Brain microvascular endothelial cell (primary cell): ENCODE measurements at regions not wholly inside any gene's neighbourhood (a gene's known extent, or its start where the extent isn't known, plus 50 kb on each side); places are given as distances from the start of the nearest gene placed in this dataset.
"Not testable (repeated sequence)": the region's sequence is repeated elsewhere in the genome, so short reads cannot be mapped to it uniquely, and the experiment has no call there.

Source experiments
- DNase-seq: peaks from one replicate; pipeline ENCODE4 v3.0.0-alpha.2; 2020
- H3K27ac ChIP-seq: fragments of 250-450 bp; sonication (Bioruptor Pico); 2 replicates; pipeline ENCODE4 v1.5.1; 2020; ENCODE audit warnings: mild to moderate bottlenecking, moderate library complexity
- H3K27me3 ChIP-seq: fragments of 250-450 bp; sonication (Bioruptor Pico); replicated peaks from 2 replicates; pipeline ENCODE4 v1.5.1; 2020; ENCODE audit warnings: mild to moderate bottlenecking
- H3K36me3 ChIP-seq: fragments of 250-450 bp; sonication (Bioruptor Pico); replicated peaks from 2 replicates; pipeline ENCODE4 v1.5.1; 2020; ENCODE audit warnings: mild to moderate bottlenecking
- H3K4me3 ChIP-seq: 2 replicates; pipeline ENCODE4 v1.5.1; 2011; ENCODE audit warnings: low read depth, mild to moderate bottlenecking, control low read depth, low read length, moderate library complexity
- CTCF ChIP-seq: IDR thresholded peaks from 2 replicates; pipeline ENCODE4 v1.5.1; 2011; ENCODE audit warnings: low read depth, mild to moderate bottlenecking, moderate library complexity, low read length, control low read depth, inconsistent platforms; ENCODE audit errors: missing control alignments
- in situ Hi-C: cut with HindIII; loops from 2 replicates; pipeline ENCODE4 v1.10.0; 2017; ENCODE audit warnings: low sequenced_read_pairs, low pct_ligation_motif_present

- in situ Hi-C loops = no loop called here
- Histone ChIP-seq H3K36me3 (no peaks in the 10 kb centered on the region), H3K4me3 (no peak overlapping the region), H3K27me3 (no peaks in the 10 kb centered on the region), H3K27ac (no peak overlapping the region)
- no peak for DNase-seq
- TF ChIP-seq CTCF = no peak
These were observed 342.5 kb downstream of the ADGRL2 start for GRCh38 chr1:82143108-82143833.

- no peak for TF ChIP-seq CTCF
- in situ Hi-C loops = no loop called here
- H3K36me3 ChIP-seq = no peaks in the 10 kb centered on the region
- DNase-seq = no peak
- H3K27me3 ChIP-seq = no peaks in the 10 kb centered on the region
- no peak overlapping the region for H3K27ac ChIP-seq
- no peak overlapping the region for H3K4me3 ChIP-seq
These were observed 340.7 kb downstream of the ADGRL2 start for GRCh38 chr1:82141390-82141789.

- in situ Hi-C loops = no loop called here
- Histone ChIP-seq H3K27ac (no peak overlapping the region), H3K36me3 (no peaks in the 10 kb centered on the region), H3K4me3 (no peak overlapping the region), H3K27me3 (no peaks in the 10 kb centered on the region)
- no peak for TF ChIP-seq CTCF
- DNase-seq = no peak
These were observed 339.2 kb downstream of the ADGRL2 start for GRCh38 chr1:82139751-82140468.

- H3K36me3 ChIP-seq, DNase-seq, in situ Hi-C loops, H3K27ac ChIP-seq, H3K27me3 ChIP-seq, H3K4me3 ChIP-seq: not testable (repeated sequence)
These were observed 335.6 kb downstream of the ADGRL2 start for GRCh38 chr1:82136351-82136750.

GRCh38 chr1:82125866-82126265, 325.1 kb downstream of the ADGRL2 start:
- no peak overlapping the region for H3K4me3 ChIP-seq
- H3K27ac ChIP-seq = no peak overlapping the region
- TF ChIP-seq CTCF = no peak
- H3K27me3 ChIP-seq = no peaks in the 10 kb centered on the region
- no peak for DNase-seq
- no peaks in the 10 kb centered on the region for H3K36me3 ChIP-seq
- in situ Hi-C loops = no loop called here

GRCh38 chr1:82125119-82125518, 324.4 kb downstream of the ADGRL2 start:
- in situ Hi-C loops = no loop called here
- H3K4me3 ChIP-seq = no peak overlapping the region
- TF ChIP-seq CTCF = no peak
- no peak for DNase-seq
- H3K36me3 ChIP-seq = no peaks in the 10 kb centered on the region
- no peak overlapping the region for H3K27ac ChIP-seq
- no peaks in the 10 kb centered on the region for H3K27me3 ChIP-seq
